MCF 10A (cell line): ENCODE measurements at regions not wholly inside any gene's neighbourhood (a gene's known extent, or its start where the extent isn't known, plus 50 kb on each side); places are given as distances from the start of the nearest gene placed in this dataset.
A peak's percentile ranks its signal among the peaks of the same experiment; 100 is the strongest.
"Not testable (repeated sequence)": the region's sequence is repeated elsewhere in the genome, so short reads cannot be mapped to it uniquely, and the experiment has no call there.

Experiments used
- BruUV-seq: library from RNA; stranded (reverse); fragments of 400-500 nt; replicated peaks from 2 replicates; lab custom pipeline; 2021; lab: Mats Ljungman, UMichigan
- CTCF ChIA-PET: fragments of 300-600 bp; sonication (Branson Sonifier 250); formaldehyde crosslinking; extraction: SDS; loops from one replicate; lab custom pipeline; 2021; ENCODE audit warnings: antibody characterized with exemption, inconsistent platforms; lab: Yijun Ruan, JAX
- POLR2A ChIA-PET: fragments of 300-600, 350-650 bp; sonication (Branson Sonifier 250); formaldehyde crosslinking; extraction: SDS; loops from one replicate; lab custom pipeline; 2020; ENCODE audit warnings: antibody characterized with exemption, inconsistent platforms; lab: Yijun Ruan, JAX
- DNase-seq: peaks from one replicate; pipeline ENCODE4 v3.0.0-alpha.2; 2018; ENCODE audit not compliant: unreplicated experiment
- H3K27ac Mint-ChIP-seq: one replicate; pipeline ENCODE4 v1.8.0; 2022; ENCODE audit warnings: mild to moderate bottlenecking, low read depth, mixed read lengths; ENCODE audit not compliant: unreplicated experiment
- H3K27me3 Mint-ChIP-seq: one replicate; pipeline ENCODE4 v1.8.0; 2022; ENCODE audit warnings: mixed read lengths; ENCODE audit not compliant: insufficient read depth, unreplicated experiment
- H3K36me3 Mint-ChIP-seq: one replicate; pipeline ENCODE4 v1.8.0; 2022; ENCODE audit warnings: mild to moderate bottlenecking, moderate library complexity, mixed read lengths; ENCODE audit not compliant: insufficient read depth, unreplicated experiment
- H3K4me1 Mint-ChIP-seq: one replicate; pipeline ENCODE4 v1.8.0; 2022; ENCODE audit warnings: mixed read lengths; ENCODE audit not compliant: insufficient read depth, unreplicated experiment
- H3K4me3 Mint-ChIP-seq: one replicate; pipeline ENCODE4 v1.8.0; 2022; ENCODE audit warnings: mild to moderate bottlenecking, moderate library complexity, mixed read lengths; ENCODE audit not compliant: unreplicated experiment
- H3K9me3 Mint-ChIP-seq: one replicate; pipeline ENCODE4 v1.8.0; 2022; ENCODE audit warnings: mixed read lengths; ENCODE audit not compliant: unreplicated experiment
- intact Hi-C: fragments of 100-400 bp; cut with micrococcal nuclease; formaldehyde crosslinking; loops from 2 replicates; pipeline ENCODE4 v1.14.1; 2022

DNA sequence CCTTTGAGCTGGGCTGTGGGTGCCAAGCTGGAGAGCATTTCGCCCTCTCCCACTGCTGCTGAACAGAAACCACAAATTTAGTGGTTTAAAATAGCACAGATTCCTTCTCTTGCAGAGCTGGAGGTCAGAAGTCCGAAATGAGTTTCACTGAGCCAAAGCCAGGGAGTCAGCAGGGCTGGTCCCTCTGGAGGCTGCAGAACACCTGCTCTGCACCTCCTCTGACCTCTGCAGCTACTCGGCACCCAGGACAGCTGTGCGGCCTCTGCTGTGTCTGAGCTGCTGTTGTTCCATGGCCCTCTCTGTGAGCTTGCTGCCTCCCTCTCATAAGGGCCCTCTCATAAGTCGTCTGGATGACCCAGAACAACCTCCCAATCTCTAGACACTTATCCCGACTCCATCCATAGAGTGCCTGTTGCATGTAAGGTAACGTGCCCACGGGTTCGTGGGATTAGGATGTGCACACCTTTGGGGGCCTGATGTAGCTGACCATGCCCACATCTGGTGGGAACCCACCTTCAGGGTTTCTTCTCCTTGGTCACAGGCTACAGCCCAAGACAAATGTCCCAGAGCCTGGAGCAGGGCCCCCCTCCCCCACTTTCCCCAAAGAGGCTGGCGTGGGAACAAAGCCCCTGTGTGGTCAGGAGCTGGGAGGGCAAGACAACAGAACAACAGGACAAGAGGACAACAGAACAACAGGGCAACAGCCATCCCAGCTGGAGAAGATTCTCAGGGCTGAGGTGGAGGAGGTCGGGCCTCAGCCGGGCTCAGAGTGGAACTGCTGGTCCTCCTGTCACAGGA, 177.2 kb downstream of the LMLN start:
- peaks cover 38% of the 10 kb centered on the region for H3K27me3 Mint-ChIP-seq
- H3K36me3 Mint-ChIP-seq, CTCF ChIA-PET, intact Hi-C loops, H3K27ac Mint-ChIP-seq, POLR2A ChIA-PET, H3K9me3 Mint-ChIP-seq, DNase-seq, BruUV-seq, H3K4me3 Mint-ChIP-seq, H3K4me1 Mint-ChIP-seq: not testable (repeated sequence)

DNA sequence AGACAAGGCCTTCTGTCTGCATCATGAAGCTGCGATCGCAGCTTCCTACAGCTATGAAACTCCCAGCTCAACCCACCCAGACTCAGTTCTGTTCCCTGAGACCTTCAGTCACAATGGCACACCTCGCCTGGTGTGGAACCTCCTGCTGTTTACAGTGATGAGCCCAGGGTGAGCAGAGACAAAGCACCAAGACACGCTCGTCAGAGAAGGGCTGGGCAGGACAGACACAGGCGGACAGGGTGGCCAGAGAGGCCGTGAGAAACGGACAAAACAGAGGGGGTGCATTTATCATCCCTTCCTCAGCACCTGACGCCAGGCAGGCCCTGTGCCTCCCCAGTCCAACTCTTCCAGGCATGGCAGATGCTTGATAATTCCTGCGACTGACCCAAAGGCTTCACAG, 178.2 kb downstream of the LMLN start:
- DNase-seq, H3K36me3 Mint-ChIP-seq, H3K27ac Mint-ChIP-seq, H3K9me3 Mint-ChIP-seq, POLR2A ChIA-PET, BruUV-seq, H3K4me1 Mint-ChIP-seq, intact Hi-C loops, H3K4me3 Mint-ChIP-seq, CTCF ChIA-PET: not testable (repeated sequence)
- H3K27me3 Mint-ChIP-seq = peaks cover 29% of the 10 kb centered on the region

DNA sequence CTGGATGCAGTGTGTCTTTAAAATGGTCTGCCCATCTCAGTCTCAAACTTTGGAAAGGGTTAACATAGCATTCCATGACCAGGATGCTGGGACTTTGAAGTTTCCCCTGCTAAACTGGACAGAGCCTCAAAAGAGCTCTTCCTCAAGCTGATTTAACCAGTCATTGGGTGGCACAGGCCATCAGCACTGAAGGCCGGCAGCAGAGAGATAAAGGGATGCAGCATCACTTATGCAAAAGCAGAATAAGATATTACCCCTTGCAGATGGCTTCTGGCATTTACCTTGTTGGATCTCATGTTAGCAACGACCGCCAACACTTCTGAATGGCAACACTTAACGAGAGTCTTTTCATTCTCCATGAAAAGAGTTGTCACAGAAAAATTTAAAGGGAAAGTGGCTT, 179.0 kb downstream of the LMLN start:
- H3K27me3 Mint-ChIP-seq = peaks cover 29% of the 10 kb centered on the region
- H3K9me3 Mint-ChIP-seq, H3K4me3 Mint-ChIP-seq, H3K36me3 Mint-ChIP-seq, BruUV-seq, intact Hi-C loops, CTCF ChIA-PET, H3K27ac Mint-ChIP-seq, DNase-seq, POLR2A ChIA-PET, H3K4me1 Mint-ChIP-seq: not testable (repeated sequence)

DNA sequence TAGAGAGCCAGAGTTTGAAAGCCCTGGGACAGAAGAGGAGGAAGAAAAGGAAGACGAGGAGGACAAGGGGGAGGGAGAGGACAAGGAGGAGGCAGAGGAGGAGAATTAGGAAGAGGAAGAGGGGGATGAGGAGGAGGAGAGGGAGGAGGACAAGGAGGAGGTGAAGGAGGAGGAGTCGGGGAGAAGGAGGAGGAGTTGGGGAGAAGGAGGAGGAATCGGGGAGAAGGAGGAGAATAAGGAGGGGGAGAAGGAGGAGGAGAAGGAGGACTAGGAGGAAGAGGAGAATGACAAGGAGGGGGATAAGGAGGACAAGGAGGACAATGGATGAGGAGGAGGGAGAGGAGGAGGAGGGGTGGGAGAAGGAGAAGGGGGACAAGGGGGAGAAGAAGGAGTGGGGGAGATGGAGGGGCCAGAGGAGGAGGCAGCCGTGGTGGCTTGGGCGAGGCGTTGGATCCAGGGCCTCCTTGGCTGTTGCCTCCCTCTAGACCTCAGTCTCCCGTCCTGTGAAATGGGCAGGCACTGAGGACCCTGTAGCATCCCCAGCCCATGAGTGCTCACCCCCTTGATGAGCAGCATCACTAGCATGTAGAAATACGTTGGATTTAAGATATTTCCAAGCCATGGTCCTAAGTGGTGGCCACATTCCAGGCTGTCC, 179.6 kb downstream of the LMLN start:
- POLR2A ChIA-PET, intact Hi-C loops, DNase-seq, BruUV-seq, H3K4me3 Mint-ChIP-seq, H3K9me3 Mint-ChIP-seq, CTCF ChIA-PET, H3K4me1 Mint-ChIP-seq, H3K27ac Mint-ChIP-seq, H3K36me3 Mint-ChIP-seq: not testable (repeated sequence)
- H3K27me3 Mint-ChIP-seq = peaks cover 29% of the 10 kb centered on the region

DNA sequence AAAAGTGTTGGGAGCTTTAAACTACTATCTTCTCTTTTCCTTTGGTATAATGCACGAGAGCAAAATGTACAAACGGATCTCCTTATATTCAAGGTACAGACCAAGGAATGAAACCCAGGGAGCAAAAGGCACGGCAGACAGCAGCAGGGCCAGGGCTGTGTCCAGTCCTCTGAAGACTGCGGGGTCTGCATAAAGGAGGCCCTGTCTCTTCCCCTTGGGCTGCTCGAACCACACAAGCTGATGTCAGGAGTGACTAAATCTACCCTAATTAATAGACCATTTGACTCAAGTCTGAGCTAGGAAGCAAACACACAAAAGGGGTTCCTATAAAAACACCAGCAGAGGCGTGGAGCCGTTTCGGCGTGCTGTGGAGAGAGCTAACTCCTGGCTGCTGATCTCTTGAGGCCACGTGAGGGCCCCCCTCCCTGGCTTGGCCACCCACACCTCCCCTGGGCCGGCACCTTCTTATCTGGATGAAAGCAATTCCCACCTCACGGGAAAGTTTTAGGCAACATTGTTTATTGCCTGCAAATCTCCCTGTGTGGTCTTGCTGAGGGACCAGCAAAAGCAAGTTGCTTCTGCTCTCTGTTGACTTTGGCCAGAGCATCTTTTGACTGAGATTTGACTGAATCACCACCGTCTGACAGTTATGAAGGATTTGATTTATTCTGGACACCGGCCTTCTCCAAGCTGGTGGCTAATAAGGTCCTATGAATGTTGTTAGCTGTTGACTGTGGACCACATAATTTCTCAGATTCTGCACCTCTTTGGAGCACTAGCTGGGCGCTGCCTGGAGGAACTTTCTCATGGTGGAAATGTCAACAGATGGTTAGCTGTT, 183.5 kb downstream of the LMLN start:
- H3K27ac Mint-ChIP-seq, intact Hi-C loops, H3K9me3 Mint-ChIP-seq, CTCF ChIA-PET, BruUV-seq, H3K36me3 Mint-ChIP-seq, H3K27me3 Mint-ChIP-seq, H3K4me1 Mint-ChIP-seq, H3K4me3 Mint-ChIP-seq: not testable (repeated sequence)
- peak; percentile 34 for DNase-seq
- POLR2A ChIA-PET = interaction anchor here (0.8 kb wide), 1 partner anchor 238 kb away, joined by 3 read pairs; no protein-coding TSS in a partner anchor

DNA sequence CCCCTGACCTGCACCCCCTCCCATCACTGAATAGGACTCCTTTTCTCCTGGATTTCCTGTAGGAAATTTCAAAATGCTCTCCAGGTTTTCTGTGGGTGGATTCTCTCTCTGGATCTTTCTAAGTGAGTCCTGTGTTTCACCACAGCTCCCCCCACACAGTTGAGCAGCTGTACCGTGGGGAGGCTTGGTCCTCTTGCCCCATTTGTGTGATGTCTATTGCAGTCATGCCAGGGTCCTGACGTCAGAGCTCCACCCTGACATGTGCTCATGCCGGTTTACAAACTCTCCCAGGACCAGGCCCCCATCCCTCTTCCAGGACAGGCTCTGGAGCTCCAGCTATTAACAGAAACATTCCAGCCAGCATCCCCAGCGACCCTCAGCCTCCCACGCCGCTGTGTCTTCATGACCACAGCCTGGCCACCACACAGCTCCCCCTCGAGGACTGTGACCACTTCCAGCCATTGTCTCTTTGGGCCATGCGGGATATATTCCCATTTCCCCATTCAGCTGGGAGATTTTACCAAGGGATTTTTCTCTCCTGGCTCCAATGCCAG, 185.3 kb downstream of the LMLN start:
- H3K36me3 Mint-ChIP-seq, H3K4me1 Mint-ChIP-seq, intact Hi-C loops, CTCF ChIA-PET, H3K27me3 Mint-ChIP-seq, H3K9me3 Mint-ChIP-seq, BruUV-seq, H3K27ac Mint-ChIP-seq, H3K4me3 Mint-ChIP-seq, POLR2A ChIA-PET: not testable (repeated sequence)
- peak; percentile 25 for DNase-seq

DNA sequence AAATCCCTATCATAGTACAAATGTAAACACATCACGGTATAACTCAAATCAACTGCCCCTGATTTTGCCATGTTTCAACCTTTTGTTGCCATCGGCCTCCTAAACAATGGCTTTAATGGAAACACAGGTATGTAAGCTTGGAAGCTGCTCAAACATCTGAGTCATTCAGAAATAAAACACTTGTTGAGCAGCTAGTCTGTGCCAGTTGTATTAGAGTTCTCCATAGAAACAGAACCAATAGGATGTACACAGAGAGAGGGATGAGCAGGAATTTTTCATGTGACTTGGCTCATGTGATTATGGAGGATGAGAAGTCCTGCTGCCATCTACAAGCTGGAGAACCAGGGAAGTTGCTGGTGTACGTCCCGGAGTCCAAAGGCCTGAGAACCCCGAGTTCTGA, 186.1 kb downstream of the LMLN start:
- H3K27me3 Mint-ChIP-seq, H3K36me3 Mint-ChIP-seq, H3K4me3 Mint-ChIP-seq, H3K4me1 Mint-ChIP-seq, CTCF ChIA-PET, H3K27ac Mint-ChIP-seq, H3K9me3 Mint-ChIP-seq, BruUV-seq, intact Hi-C loops, POLR2A ChIA-PET: not testable (repeated sequence)
- peak; percentile 45 for DNase-seq

DNA sequence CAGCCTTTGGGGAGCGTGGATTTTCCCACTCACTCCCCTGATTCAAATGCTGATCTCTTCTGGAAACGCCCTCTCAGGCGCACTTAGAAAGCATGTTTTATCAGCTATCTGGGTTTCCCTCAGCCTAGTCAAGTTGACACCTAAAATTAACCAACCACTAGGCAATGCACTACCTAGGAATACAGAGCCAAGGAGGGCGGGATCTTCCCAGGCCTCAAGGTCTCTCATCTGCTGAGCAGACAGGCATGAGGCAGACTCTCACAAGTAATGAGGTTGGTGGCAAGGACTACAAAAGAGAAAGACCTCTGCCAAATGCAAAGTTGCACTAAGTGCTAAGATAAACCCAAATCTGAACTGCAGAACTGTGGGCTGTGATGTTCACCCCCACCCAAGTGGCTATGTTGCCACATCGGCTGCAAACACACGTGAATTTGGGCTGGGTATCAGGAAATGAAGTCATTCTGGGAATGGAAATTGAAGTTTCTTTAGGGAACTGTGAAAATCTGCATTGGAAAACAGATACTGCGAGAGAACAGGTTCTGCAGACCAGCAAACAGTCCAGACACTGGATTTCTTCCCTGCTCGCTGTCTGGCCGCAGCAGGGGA, 186.6 kb downstream of the LMLN start:
- BruUV-seq, H3K36me3 Mint-ChIP-seq, H3K9me3 Mint-ChIP-seq, H3K4me3 Mint-ChIP-seq, DNase-seq, POLR2A ChIA-PET, H3K27me3 Mint-ChIP-seq, CTCF ChIA-PET, H3K4me1 Mint-ChIP-seq, H3K27ac Mint-ChIP-seq, intact Hi-C loops: not testable (repeated sequence)
